Ovary (tissue), 7 donors: ENCODE measurements at regions not wholly inside any gene's neighbourhood (a gene's known extent, or its start where the extent isn't known, plus 50 kb on each side); places are given as distances from the start of the nearest gene placed in this dataset.

ENCODE experiments used
- DNase-seq, 5 donors: peaks; one replicate each; pipeline ENCODE4 v3.0.0-alpha.2; 2019 to 2020
- H3K27ac ChIP-seq, 2 donors: fragments of 200-600 bp; one replicate each; pipeline versions ENCODE4 v1.5.1 to v1.8.0; 2019 to 2022
- H3K27me3 ChIP-seq: fragments of 200-600 bp; one replicate; pipeline ENCODE4 v1.8.0; 2022
- H3K36me3 ChIP-seq: fragments of 200-600 bp; sonication (generic); one replicate; pipeline ENCODE4 v1.5.1; 2019
- H3K4me1 ChIP-seq: one replicate; pipeline ENCODE4 v1.8.1; 2013; ENCODE audit warnings: mild to moderate bottlenecking, moderate library complexity; ENCODE audit not compliant: insufficient read depth
- H3K4me3 ChIP-seq: fragments of 200-600 bp; sonication (generic); one replicate; pipeline ENCODE4 v1.5.1; 2017
- H3K9me3 ChIP-seq, 2 donors: fragments of 200-600 bp in 1 of 2; sonication (generic) in 1 of 2; one replicate each; pipeline versions ENCODE4 v1.5.1 to v1.8.1; 2013 to 2019; ENCODE audit warnings: mild to moderate bottlenecking in 1 of 2, moderate library complexity in 1 of 2
- CTCF ChIP-seq, 3 donors: fragments of 450-650 bp in 2 of 3; fragments of 200-600 bp in 1 of 3; IDR thresholded peaks; one replicate each; pipeline versions ENCODE4 v1.5.1 to v1.8.0; 2016 to 2022; ENCODE audit warnings: antibody characterized with exemption in 3 of 3, mild to moderate bottlenecking in 1 of 3
- EP300 ChIP-seq: sonication (generic); formaldehyde crosslinking; IDR thresholded peaks from one replicate; pipeline ENCODE4 v1.6.1; 2017; ENCODE audit warnings: antibody characterized with exemption
- POLR2A ChIP-seq: fragments of 450-650 bp; IDR thresholded peaks from one replicate; pipeline ENCODE4 v1.6.1; 2017; ENCODE audit warnings: antibody characterized with exemption, mild to moderate bottlenecking, moderate library complexity
- WGBS, 3 donors: extraction: QIAGEN DNeasy Blood & Tissue Kit in 1 of 3; methylation state at CpG; one replicate each; pipeline versions ENCODE4 v1.1.5 to v1.1.7; 2013 to 2017; 5-methylcytosine and 5-hydroxymethylcytosine counted together
- intact Hi-C, 4 donors: fragments of 100-400 bp; cut with DNase I; formaldehyde crosslinking; loops; one replicate each; pipeline versions ENCODE4 v1.11.0 to v1.15.1; 2022 to 2023
- donor health status: DM: no; HTN: no; CAD: no; lungs with moderate emphysema.
- donor health status: DM: no; HTN: no; CAD: no.
- donor health status: Bipolar disorder and iron deficiency.
- donor health status: DM: no; HTN: no; CAD: no.
- donor health status: DM: yes; HTN: yes; CAD: no.

GRCh38 chr3:55313666-55314065 lies 173.4 kb downstream of the WNT5A start:
- 91 to 94% (median 92%) methylated on average over 7 of the region's 7 CpGs for WGBS, 3 donors
- no peaks in the 10 kb centered on the region for H3K4me1 ChIP-seq
- DNase-seq = no peak
- H3K36me3 ChIP-seq = no peaks in the 10 kb centered on the region
- H3K9me3 ChIP-seq = no peaks in the 10 kb centered on the region
- no peak overlapping the region for H3K4me3 ChIP-seq
- no peak overlapping the region for H3K27ac ChIP-seq
- intact Hi-C loops = no loop called here
- TF ChIP-seq POLR2A (no peak), EP300 (no peak), CTCF (IDR thresholded peaks at IDR 0.05) (no peak)
- no peaks in the 10 kb centered on the region for H3K27me3 ChIP-seq

- H3K9me3 ChIP-seq = no peaks in the 10 kb centered on the region
- intact Hi-C loops = no loop called here
- H3K27ac ChIP-seq = no peak overlapping the region
- DNase-seq = no peak
- WGBS, 3 donors = 83 to 86% (median 85%) methylated on average over 3 of the region's 3 CpGs
- H3K27me3 ChIP-seq = no peaks in the 10 kb centered on the region
- TF ChIP-seq EP300 = no peak
- H3K4me3 ChIP-seq = no peak overlapping the region
- no peaks in the 10 kb centered on the region for H3K4me1 ChIP-seq
- no peaks in the 10 kb centered on the region for H3K36me3 ChIP-seq
Observed at GRCh38 chr3:55309336-55309735, 177.8 kb downstream of the WNT5A start.

- Histone ChIP-seq H3K36me3 (no peaks in the 10 kb centered on the region), H3K4me1 (no peaks in the 10 kb centered on the region), H3K9me3 (no peaks in the 10 kb centered on the region), H3K27me3 (no peaks in the 10 kb centered on the region), H3K27ac (no peak overlapping the region), H3K4me3 (no peak overlapping the region)
- intact Hi-C loops = no loop called here
- TF ChIP-seq POLR2A (no peak), CTCF (IDR thresholded peaks at IDR 0.05) (no peak), EP300 (no peak)
- DNase-seq = no peak
- 88 to 97% (median 94%) methylated on average over 2 of the region's 2 CpGs for WGBS, 3 donors
Observed at GRCh38 chr3:55307622-55308021, 179.5 kb downstream of the WNT5A start.

GRCh38 chr3:55305696-55306485 lies 181.2 kb downstream of the WNT5A start:
- intact Hi-C loops = no loop called here
- DNase-seq = peak in 1 of 5 donors; percentile 45

More at GRCh38 chr3:55305696-55306485, 181.2 kb downstream of the WNT5A start:
- no peak overlapping the region for H3K27ac ChIP-seq
- no peak overlapping the region for H3K4me3 ChIP-seq
- TF ChIP-seq CTCF (IDR thresholded peaks at IDR 0.05) (no peak), POLR2A (no peak), EP300 (no peak)
- WGBS, 3 donors = 15 to 21% (median 20%) methylated on average over 5 of the region's 5 CpGs
- H3K27me3 ChIP-seq = no peaks in the 10 kb centered on the region
- no peaks in the 10 kb centered on the region for H3K9me3 ChIP-seq
- H3K4me1 ChIP-seq = no peaks in the 10 kb centered on the region
- H3K36me3 ChIP-seq = no peaks in the 10 kb centered on the region
